Muscle layer of colon (tissue), 2 donors: ENCODE measurements at regions not wholly inside any gene's neighbourhood (a gene's known extent, or its start where the extent isn't known, plus 50 kb on each side); places are given as distances from the start of the nearest gene placed in this dataset.
"Not testable (repeated sequence)": the region's sequence is repeated elsewhere in the genome, so short reads cannot be mapped to it uniquely, and the experiment has no call there.

Source experiments
- H3K27ac ChIP-seq: one replicate; pipeline ENCODE4 v1.7.0; 2013; ENCODE audit warnings: low read depth, mild to moderate bottlenecking, low read length, moderate library complexity
- H3K27me3 ChIP-seq, 2 donors: one replicate each; pipeline ENCODE4 v1.7.0; 2013; ENCODE audit warnings: low read length in 2 of 2, mild to moderate bottlenecking in 2 of 2; ENCODE audit not compliant: insufficient read depth in 2 of 2, control insufficient read depth in 1 of 2
- H3K36me3 ChIP-seq: one replicate; pipeline ENCODE4 v1.7.0; 2013; ENCODE audit warnings: mild to moderate bottlenecking, low read length; ENCODE audit not compliant: insufficient read depth
- H3K4me1 ChIP-seq: one replicate; pipeline ENCODE4 v1.7.0; 2013; ENCODE audit warnings: mild to moderate bottlenecking, low read length; ENCODE audit not compliant: insufficient read depth
- H3K4me3 ChIP-seq, 2 donors: one replicate each; pipeline ENCODE4 v1.7.0; 2013; ENCODE audit warnings: low read length in 2 of 2, low read depth in 1 of 2, mild to moderate bottlenecking in 1 of 2, moderate library complexity in 1 of 2
- H3K9ac ChIP-seq: one replicate; pipeline ENCODE4 v1.7.0; 2013; ENCODE audit warnings: low read length
- H3K9me3 ChIP-seq: one replicate; pipeline ENCODE4 v1.7.0; 2013; ENCODE audit warnings: mild to moderate bottlenecking, low read length
- donor health status: abdominal sarcoma.
- donor health status: Adenocarcinoma of cecum.

- Histone ChIP-seq H3K4me1 (no peaks in the 10 kb centered on the region), H3K36me3 (no peaks in the 10 kb centered on the region), H3K27ac (no peak overlapping the region), H3K27me3 (no peaks in the 10 kb centered on the region), H3K9me3 (no peaks in the 10 kb centered on the region), H3K4me3 (no peak overlapping the region), H3K9ac (no peak overlapping the region)
These were observed 626.1 kb downstream of the TMEM182 start for GRCh38 chr2:103387888-103388287.

DNA sequence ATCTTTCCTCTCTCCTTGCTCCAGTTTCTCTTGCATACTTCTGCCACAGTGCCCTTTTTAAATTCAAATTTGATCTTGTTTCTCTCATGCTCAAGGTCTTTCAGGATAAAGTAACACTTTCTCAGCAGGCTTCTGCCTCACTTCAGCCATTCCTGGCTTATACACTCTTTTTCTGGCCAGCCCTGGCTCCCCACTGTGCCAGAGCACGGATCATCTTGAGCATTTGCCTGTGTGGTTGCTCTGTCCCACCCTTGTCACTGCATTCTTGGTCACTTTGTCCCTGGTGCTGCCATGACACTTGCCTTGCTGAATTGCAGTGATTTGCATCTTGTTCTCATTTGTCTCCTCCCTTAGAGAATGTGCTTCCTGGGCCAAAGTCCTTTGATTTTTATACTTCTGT is 634.3 kb downstream of the TMEM182 start:
- no peaks in the 10 kb centered on the region for H3K9me3 ChIP-seq
- H3K27me3 ChIP-seq: no peaks in the 10 kb centered on the region
- H3K27ac ChIP-seq: no peak overlapping the region
- no peak overlapping the region for H3K9ac ChIP-seq
- no peaks in the 10 kb centered on the region for H3K4me1 ChIP-seq
- H3K4me3 ChIP-seq: no peak overlapping the region
- no peaks in the 10 kb centered on the region for H3K36me3 ChIP-seq

DNA sequence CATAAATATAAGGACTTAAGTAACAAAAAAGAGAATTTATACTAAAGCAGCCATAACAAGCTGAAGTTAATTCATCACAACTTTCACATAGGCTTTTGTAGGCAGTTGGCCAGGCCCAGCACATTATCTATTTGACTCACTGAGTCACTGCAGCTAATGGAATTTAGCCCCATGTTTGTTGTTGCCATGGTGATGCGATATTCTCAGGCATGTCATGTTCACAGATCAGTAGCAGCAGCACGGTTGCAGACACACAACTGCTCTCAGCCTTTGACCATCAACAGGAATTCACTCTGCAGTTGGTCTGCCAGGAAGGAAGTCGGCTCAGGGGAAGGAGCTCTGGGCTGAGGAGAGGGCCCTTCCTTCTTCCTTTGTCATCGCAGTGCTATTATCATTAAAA is 639.8 kb downstream of the TMEM182 start:
- no peak overlapping the region for H3K4me3 ChIP-seq
- no peaks in the 10 kb centered on the region for H3K9me3 ChIP-seq
- no peak overlapping the region for H3K27ac ChIP-seq
- H3K36me3 ChIP-seq: no peaks in the 10 kb centered on the region
- no peaks in the 10 kb centered on the region for H3K4me1 ChIP-seq
- H3K9ac ChIP-seq: no peak overlapping the region
- H3K27me3 ChIP-seq: no peaks in the 10 kb centered on the region

GRCh38 chr2:103402336-103402735 is 640.5 kb downstream of the TMEM182 start:
- H3K27me3 ChIP-seq: no peaks in the 10 kb centered on the region
- H3K9me3 ChIP-seq: no peaks in the 10 kb centered on the region
- H3K36me3 ChIP-seq: no peaks in the 10 kb centered on the region
- H3K9ac ChIP-seq: no peak overlapping the region
- no peak overlapping the region for H3K27ac ChIP-seq
- H3K4me3 ChIP-seq: no peak overlapping the region
- H3K4me1 ChIP-seq: no peaks in the 10 kb centered on the region

DNA sequence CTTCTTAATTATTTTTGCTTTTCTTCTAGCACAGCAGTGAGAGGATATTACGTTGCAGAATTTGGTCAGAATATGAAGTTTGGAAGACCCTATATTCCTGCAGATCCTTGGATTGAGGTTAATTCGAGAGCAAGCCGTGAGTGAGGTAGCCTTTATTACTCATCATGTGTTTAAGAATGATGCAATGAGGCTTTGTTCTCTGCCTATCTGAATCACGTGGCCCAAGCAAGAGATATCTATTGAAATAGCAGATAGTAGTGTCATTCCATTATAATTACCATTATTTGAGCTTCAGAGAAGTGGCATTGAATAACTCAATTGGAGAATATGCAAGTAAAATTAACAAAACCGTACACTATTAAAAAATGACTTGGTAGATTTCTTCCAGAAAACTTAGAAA is 641.1 kb downstream of the TMEM182 start:
- Histone ChIP-seq H3K27ac (no peak overlapping the region), H3K4me1 (no peaks in the 10 kb centered on the region), H3K4me3 (no peak overlapping the region), H3K9ac (no peak overlapping the region), H3K36me3 (no peaks in the 10 kb centered on the region), H3K27me3 (no peaks in the 10 kb centered on the region), H3K9me3 (no peaks in the 10 kb centered on the region)

DNA sequence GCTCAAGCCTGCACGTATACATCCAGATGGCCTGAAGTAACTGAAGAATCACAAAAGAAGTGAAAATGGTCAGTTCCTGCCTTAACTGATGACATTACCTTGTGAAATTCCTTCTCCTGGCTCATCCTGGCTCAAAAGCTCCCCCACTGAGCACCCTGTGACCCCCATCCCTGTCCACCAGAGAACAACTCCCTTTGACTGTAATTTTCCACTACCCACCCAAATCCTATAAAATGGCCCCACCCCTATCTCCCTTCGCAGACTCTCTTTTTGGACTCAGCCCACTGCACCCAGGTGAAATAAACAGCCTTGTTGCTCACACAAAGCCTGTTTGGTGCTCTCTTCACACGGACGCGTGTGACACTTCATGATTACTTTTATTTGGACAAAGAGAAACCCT is 641.6 kb downstream of the TMEM182 start:
- not testable (repeated sequence) for H3K27me3 ChIP-seq, H3K9me3 ChIP-seq, H3K36me3 ChIP-seq, H3K4me1 ChIP-seq, H3K9ac ChIP-seq, H3K4me3 ChIP-seq, H3K27ac ChIP-seq

DNA sequence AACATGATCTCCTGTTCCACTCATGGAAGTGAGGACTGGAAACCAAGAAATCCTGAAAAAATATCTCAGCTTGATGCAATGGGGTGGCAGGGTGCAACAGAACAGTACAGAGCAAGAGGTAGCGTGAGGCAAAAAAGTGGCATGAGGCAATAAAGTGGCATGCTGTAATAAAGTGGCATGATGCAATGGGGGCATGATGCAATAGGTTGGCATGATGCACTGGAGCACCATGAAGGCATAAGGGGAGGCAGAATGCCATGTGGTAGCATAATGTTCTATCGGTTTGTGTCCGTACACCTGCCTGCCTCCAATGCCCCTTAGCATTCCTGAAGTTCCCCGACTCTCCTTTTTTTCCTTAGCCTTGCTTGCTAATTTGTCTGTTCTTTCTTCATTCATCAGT is 648.4 kb downstream of the TMEM182 start:
- H3K4me1 ChIP-seq: no peaks in the 10 kb centered on the region
- no peak overlapping the region for H3K4me3 ChIP-seq
- H3K9me3 ChIP-seq: no peaks in the 10 kb centered on the region
- no peaks in the 10 kb centered on the region for H3K27me3 ChIP-seq
- no peaks in the 10 kb centered on the region for H3K36me3 ChIP-seq
- H3K27ac ChIP-seq: no peak overlapping the region
- no peak overlapping the region for H3K9ac ChIP-seq

DNA sequence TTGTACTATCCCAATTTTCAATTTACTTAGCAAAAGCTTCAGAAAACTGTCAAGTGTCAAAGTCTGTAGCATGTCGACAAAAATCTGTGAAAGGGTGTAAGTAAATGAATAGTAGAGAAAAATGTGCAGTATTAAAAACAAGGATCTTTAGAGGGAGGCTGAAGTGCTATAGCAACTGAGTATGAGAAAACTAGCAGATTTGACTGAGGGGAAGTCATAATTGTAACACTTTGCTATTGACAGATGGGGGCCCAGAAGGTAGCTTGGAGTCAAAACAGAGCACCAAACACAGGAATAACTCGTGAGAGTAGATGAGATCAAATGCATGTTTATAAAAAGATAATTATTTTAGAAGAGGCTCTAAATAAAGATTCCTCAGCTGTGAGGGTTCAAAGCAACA is 657.7 kb downstream of the TMEM182 start:
- Histone ChIP-seq H3K9me3 (no peaks in the 10 kb centered on the region), H3K4me3 (no peak overlapping the region), H3K36me3 (no peaks in the 10 kb centered on the region), H3K27me3 (no peaks in the 10 kb centered on the region), H3K27ac (no peak overlapping the region), H3K4me1 (no peaks in the 10 kb centered on the region), H3K9ac (no peak overlapping the region)

GRCh38 chr2:103423100-103423499 is 661.3 kb downstream of the TMEM182 start:
- Histone ChIP-seq H3K27ac (no peak overlapping the region), H3K4me3 (no peak overlapping the region), H3K9ac (no peak overlapping the region), H3K9me3 (no peaks in the 10 kb centered on the region), H3K4me1 (no peaks in the 10 kb centered on the region), H3K36me3 (no peaks in the 10 kb centered on the region), H3K27me3 (no peaks in the 10 kb centered on the region)

DNA sequence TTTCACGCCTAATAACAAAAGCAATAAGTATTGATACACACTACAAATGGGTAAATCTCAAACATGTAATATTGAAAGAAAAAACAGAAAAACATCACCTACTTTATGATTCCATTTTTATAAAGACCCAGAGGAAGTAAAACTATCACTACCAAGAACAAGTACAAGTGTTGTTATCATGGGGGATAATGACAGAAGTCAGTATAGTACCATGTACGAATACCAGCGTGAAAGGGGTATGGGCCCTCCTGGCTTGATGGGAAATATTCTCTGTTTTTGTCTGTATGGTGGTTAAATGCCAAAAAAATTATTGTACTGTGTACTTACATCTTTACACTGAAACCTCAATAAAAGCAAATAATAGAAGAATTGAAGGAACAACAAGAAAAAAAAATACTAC is 665.7 kb downstream of the TMEM182 start:
- Histone ChIP-seq H3K9me3 (no peaks in the 10 kb centered on the region), H3K27me3 (no peaks in the 10 kb centered on the region), H3K4me3 (no peak overlapping the region), H3K4me1 (no peaks in the 10 kb centered on the region), H3K9ac (no peak overlapping the region), H3K36me3 (no peaks in the 10 kb centered on the region), H3K27ac (no peak overlapping the region)

DNA sequence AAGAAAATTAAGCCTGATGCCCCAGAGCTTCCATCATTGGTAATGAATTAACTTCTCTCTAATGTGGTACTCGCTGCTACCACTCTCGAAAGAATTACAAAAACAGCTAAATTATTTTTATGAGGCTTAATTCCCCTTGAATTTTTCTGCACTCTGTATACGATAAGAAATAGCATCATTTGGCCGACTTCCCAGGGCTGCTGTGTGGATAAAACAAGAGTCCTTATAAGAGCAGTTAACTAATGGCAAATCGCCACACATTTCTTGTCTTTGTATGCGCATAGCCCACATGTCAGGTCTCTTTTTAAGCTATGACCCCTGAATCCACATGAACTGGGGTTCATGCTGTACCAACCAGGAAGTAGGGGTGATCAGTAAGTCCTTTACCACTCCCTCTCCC is 668.4 kb downstream of the TMEM182 start:
- Histone ChIP-seq H3K9me3 (no peaks in the 10 kb centered on the region), H3K9ac (no peak overlapping the region), H3K4me1 (no peaks in the 10 kb centered on the region), H3K36me3 (no peaks in the 10 kb centered on the region), H3K4me3 (no peak overlapping the region), H3K27me3 (no peaks in the 10 kb centered on the region), H3K27ac (no peak overlapping the region)

- Histone ChIP-seq H3K4me3 (no peak overlapping the region), H3K36me3 (no peaks in the 10 kb centered on the region), H3K9ac (no peak overlapping the region), H3K27me3 (no peaks in the 10 kb centered on the region), H3K9me3 (no peaks in the 10 kb centered on the region), H3K4me1 (no peaks in the 10 kb centered on the region), H3K27ac (no peak overlapping the region)
These were observed 673.2 kb downstream of the TMEM182 start for GRCh38 chr2:103435010-103435409.
